ENCODE measurements at regions not wholly inside any gene's neighbourhood (a gene's known extent, or its start where the extent isn't known, plus 50 kb on each side); places are given as distances from the start of the nearest gene placed in this dataset.
"Not testable (repeated sequence)": the region's sequence is repeated elsewhere in the genome, so short reads cannot be mapped to it uniquely, and the experiment has no call there.

GRCh38 chr7:81014908-81015307 is 96.1 kb upstream of the SEMA3C start:
- no peak for DNase-seq

- DNase-seq: no peak
Measured at GRCh38 chr7:81014266-81014665, 95.4 kb upstream of the SEMA3C start.

GRCh38 chr7:81013083-81013817 is 94.4 kb upstream of the SEMA3C start:
- DNase-seq: no peak

- DNase-seq: no peak
Measured at GRCh38 chr7:81008901-81009300, 90.0 kb upstream of the SEMA3C start.

GRCh38 chr7:81007051-81007450 is 88.2 kb upstream of the SEMA3C start:
- DNase-seq: no peak

GRCh38 chr7:81005254-81005653 is 86.4 kb upstream of the SEMA3C start:
- no peak for DNase-seq

GRCh38 chr7:81004098-81004497 is 85.2 kb upstream of the SEMA3C start:
- no peak for DNase-seq

GRCh38 chr7:81003326-81003725 is 84.5 kb upstream of the SEMA3C start:
- DNase-seq: no peak

GRCh38 chr7:81002421-81002820 is 83.6 kb upstream of the SEMA3C start:
- no peak for DNase-seq

GRCh38 chr7:80999771-81000170 is 80.9 kb upstream of the SEMA3C start:
- DNase-seq: no peak

GRCh38 chr7:80999100-80999499 is 80.2 kb upstream of the SEMA3C start:
- no peak for DNase-seq

- no peak for DNase-seq
Measured at GRCh38 chr7:80997841-80998240, 79.0 kb upstream of the SEMA3C start.

- not testable (repeated sequence) for DNase-seq
Measured at GRCh38 chr7:80996236-80996635, 77.4 kb upstream of the SEMA3C start.

GRCh38 chr7:80991654-80992053 is 72.8 kb upstream of the SEMA3C start:
- DNase-seq: no peak

GRCh38 chr7:80984619-80985018 is 65.8 kb upstream of the SEMA3C start:
- DNase-seq: no peak

GRCh38 chr7:80981405-80981804 is 62.6 kb upstream of the SEMA3C start:
- DNase-seq: no peak

- no peak for DNase-seq
Measured at GRCh38 chr7:80977751-80978150, 58.9 kb upstream of the SEMA3C start.

GRCh38 chr7:80974396-80975358 is 55.8 kb upstream of the SEMA3C start:
- DNase-seq: no peak

GRCh38 chr7:80971225-80971624 is 52.4 kb upstream of the SEMA3C start:
- no peak for DNase-seq
